ENCODE measurements at regions not wholly inside any gene's neighbourhood (a gene's known extent, or its start where the extent isn't known, plus 50 kb on each side); places are given as distances from the start of the nearest gene placed in this dataset.

DNA sequence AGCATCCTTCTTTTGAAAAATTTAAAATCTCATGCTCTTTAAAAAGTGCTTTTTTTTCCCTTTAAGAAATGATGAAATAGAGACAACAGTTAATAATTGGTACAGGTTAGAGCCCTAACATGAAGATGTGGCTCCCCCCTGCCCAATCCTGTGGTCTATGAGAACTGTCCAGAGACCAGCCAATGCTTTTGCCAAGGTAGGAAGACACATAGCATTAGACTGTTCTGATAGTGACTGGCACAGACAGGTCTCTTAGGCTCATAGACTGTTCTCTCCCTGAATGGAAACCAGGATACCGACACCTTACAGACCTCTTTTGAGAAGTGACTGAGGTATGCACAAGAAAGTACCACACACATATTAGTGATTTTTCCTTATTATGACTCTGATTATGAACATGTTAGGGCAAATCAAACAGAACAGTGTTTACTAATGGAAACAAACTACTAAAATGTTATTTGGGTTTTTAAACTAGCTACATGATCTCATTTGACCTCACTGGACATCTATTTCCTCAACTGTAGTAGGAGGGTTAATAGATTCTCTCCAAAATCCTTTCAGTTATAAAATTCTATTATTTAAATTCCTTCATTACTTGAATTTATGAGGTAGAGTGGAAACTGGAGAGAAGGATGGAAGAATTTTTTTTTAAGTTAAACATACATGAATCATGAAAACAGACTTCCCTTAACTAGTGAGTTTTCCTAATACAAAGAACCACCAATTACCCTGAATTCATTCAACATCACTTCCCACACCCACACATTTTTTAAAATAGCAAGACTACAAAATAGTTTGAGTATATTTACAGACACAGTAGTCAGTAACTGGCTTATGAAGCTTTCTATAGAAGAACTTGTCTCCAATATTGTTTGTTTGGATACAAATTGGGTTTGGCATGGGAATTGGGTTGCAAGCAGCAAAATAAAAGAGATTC lies 120.4 kb downstream of the OGFRL1 start:
- no peak overlapping the region for H3K27ac ChIP-seq (ENCODE audit: low read depth in 1 of 2, low read length in 2 of 2)
- H3K36me3 ChIP-seq (ENCODE audit: control insufficient read depth in 4 of 4, insufficient read depth in 3 of 4, low read depth in 1 of 4, low read length in 3 of 4), result peaks cover 0 to 4% (median 0%) of the 10 kb centered on the region in 4 donors
- no peak for TF ChIP-seq SP1 (IDR thresholded peaks at IDR 0.05)
- no peak for TF ChIP-seq RXRA (IDR thresholded peaks at IDR 0.05)
- no peak for TF ChIP-seq ATF3 (IDR thresholded peaks at IDR 0.05)
- no peak for TF ChIP-seq GABPA (IDR thresholded peaks at IDR 0.05 in 1 of 2, conservative IDR thresholded peaks at IDR 0.05 in 1 of 2)
- no peak for TF ChIP-seq JUND (IDR thresholded peaks at IDR 0.05)
- TF ChIP-seq TAF1 (conservative IDR thresholded peaks at IDR 0.05), result no peak
- TF ChIP-seq FOXA1 (IDR thresholded peaks at IDR 0.05), result no peak
- no peak for TF ChIP-seq NR2F2 (IDR thresholded peaks at IDR 0.05)
- no peak for TF ChIP-seq HNF4G (IDR thresholded peaks at IDR 0.05)
- TF ChIP-seq MAX (IDR thresholded peaks at IDR 0.05), result no peak
- no peak for TF ChIP-seq FOXA2 (IDR thresholded peaks at IDR 0.05)
- TF ChIP-seq YY1 (IDR thresholded peaks at IDR 0.05), result no peak
- TF ChIP-seq HNF4A (conservative IDR thresholded peaks at IDR 0.05), result no peak
- TF ChIP-seq REST (IDR thresholded peaks at IDR 0.05), result no peak
- TF ChIP-seq, protein P1, sequence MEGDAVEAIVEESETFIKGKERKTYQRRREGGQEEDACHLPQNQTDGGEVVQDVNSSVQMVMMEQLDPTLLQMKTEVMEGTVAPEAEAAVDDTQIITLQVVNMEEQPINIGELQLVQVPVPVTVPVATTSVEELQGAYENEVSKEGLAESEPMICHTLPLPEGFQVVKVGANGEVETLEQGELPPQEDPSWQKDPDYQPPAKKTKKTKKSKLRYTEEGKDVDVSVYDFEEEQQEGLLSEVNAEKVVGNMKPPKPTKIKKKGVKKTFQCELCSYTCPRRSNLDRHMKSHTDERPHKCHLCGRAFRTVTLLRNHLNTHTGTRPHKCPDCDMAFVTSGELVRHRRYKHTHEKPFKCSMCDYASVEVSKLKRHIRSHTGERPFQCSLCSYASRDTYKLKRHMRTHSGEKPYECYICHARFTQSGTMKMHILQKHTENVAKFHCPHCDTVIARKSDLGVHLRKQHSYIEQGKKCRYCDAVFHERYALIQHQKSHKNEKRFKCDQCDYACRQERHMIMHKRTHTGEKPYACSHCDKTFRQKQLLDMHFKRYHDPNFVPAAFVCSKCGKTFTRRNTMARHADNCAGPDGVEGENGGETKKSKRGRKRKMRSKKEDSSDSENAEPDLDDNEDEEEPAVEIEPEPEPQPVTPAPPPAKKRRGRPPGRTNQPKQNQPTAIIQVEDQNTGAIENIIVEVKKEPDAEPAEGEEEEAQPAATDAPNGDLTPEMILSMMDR (IDR thresholded peaks at IDR 0.05; ENCODE audit: low read depth, low read length, missing input control), result no peak
- TF ChIP-seq EGR1 (IDR thresholded peaks at IDR 0.05; ENCODE audit: low read depth in 2 of 2), result no peak
- H3K27me3 ChIP-seq (ENCODE audit: control insufficient read depth in 4 of 4, insufficient read depth in 4 of 4, low read length in 3 of 4), result no peaks in the 10 kb centered on the region
- H3K9ac ChIP-seq (ENCODE audit: low read depth in 1 of 2, low read length in 2 of 2), result no peak overlapping the region
- no peak overlapping the region for H3K4me3 ChIP-seq (ENCODE audit: low read depth in 1 of 3, low read length in 3 of 3)
- H3K4me1 ChIP-seq (ENCODE audit: control insufficient read depth in 4 of 4, insufficient read depth in 4 of 4, low read length in 3 of 4), result peaks cover 9 to 36% (median 12%) of the 10 kb centered on the region in 4 donors
- no peak for DNase-seq (ENCODE audit: low spot score)
- WGBS, result 97% methylated on average over 1 of the region's 1 CpG
- H3K9me3 ChIP-seq (ENCODE audit: control insufficient read depth in 4 of 4, low read length in 3 of 4), result no peaks in the 10 kb centered on the region

GRCh38 chr6:71410164-71410566 lies 121.6 kb downstream of the OGFRL1 start:
- H3K27ac ChIP-seq (ENCODE audit: low read depth in 1 of 2, low read length in 2 of 2), result no peak overlapping the region
- H3K4me3 ChIP-seq (ENCODE audit: low read depth in 1 of 3, low read length in 3 of 3), result no peak overlapping the region
- 92% methylated on average over 4 of the region's 4 CpGs for WGBS
- no peaks in the 10 kb centered on the region for H3K9me3 ChIP-seq (ENCODE audit: control insufficient read depth in 4 of 4, low read length in 3 of 4)
- H3K36me3 ChIP-seq (ENCODE audit: control insufficient read depth in 4 of 4, insufficient read depth in 3 of 4, low read depth in 1 of 4, low read length in 3 of 4), result peaks cover 0 to 4% (median 0%) of the 10 kb centered on the region in 4 donors
- no peak for DNase-seq (ENCODE audit: low spot score)
- no peaks in the 10 kb centered on the region for H3K27me3 ChIP-seq (ENCODE audit: control insufficient read depth in 4 of 4, insufficient read depth in 4 of 4, low read length in 3 of 4)
- peaks cover 9 to 33% (median 12%) of the 10 kb centered on the region in 4 donors for H3K4me1 ChIP-seq (ENCODE audit: control insufficient read depth in 4 of 4, insufficient read depth in 4 of 4, low read length in 3 of 4)
- H3K9ac ChIP-seq (ENCODE audit: low read depth in 1 of 2, low read length in 2 of 2), result no peak overlapping the region
- TF ChIP-seq GABPA (IDR thresholded peaks at IDR 0.05 in 1 of 2, conservative IDR thresholded peaks at IDR 0.05 in 1 of 2), result no peak
- no peak for TF ChIP-seq NR2F2 (IDR thresholded peaks at IDR 0.05)

Data from liver (tissue), 8 donors.